GM12891 (cell line): ENCODE measurements at regions not wholly inside any gene's neighbourhood (a gene's known extent, or its start where the extent isn't known, plus 50 kb on each side); places are given as distances from the start of the nearest gene placed in this dataset.

Experiments
- PAX5 ChIP-seq: IDR thresholded peaks from 2 replicates; pipeline ENCODE4 v1.6.1; 2011; ENCODE audit warnings: low read length, moderate library complexity, mild to moderate bottlenecking; ENCODE audit not compliant: insufficient read depth, severe bottlenecking
- POLR2A ChIP-seq: IDR thresholded peaks from 2 replicates; pipeline ENCODE4 v1.6.1; 2011; ENCODE audit warnings: low read depth, low read length, control low read depth
- POLR2AphosphoS5 ChIP-seq: IDR thresholded peaks from 2 replicates; pipeline ENCODE4 v1.6.1; 2011; ENCODE audit warnings: low read depth, low read length, control low read depth
- TAF1 ChIP-seq: IDR thresholded peaks from 2 replicates; pipeline ENCODE4 v1.6.1; 2011; ENCODE audit warnings: low read depth, low read length, control low read depth

- TF ChIP-seq POLR2A (no peak), TAF1 (no peak), POLR2AphosphoS5 (no peak), PAX5 (no peak)
These were observed 74.7 kb downstream of the SDC1 start for GRCh38 chr2:20150110-20150706.
